H1 (cell line): ENCODE measurements at regions not wholly inside any gene's neighbourhood (a gene's known extent, or its start where the extent isn't known, plus 50 kb on each side); places are given as distances from the start of the nearest gene placed in this dataset.
A peak's percentile ranks its signal among the peaks of the same experiment; 100 is the strongest.

Experiments
- CTCF ChIA-PET: fragments of 300-600 bp; sonication (Branson Sonifier 250); formaldehyde crosslinking; loops from one replicate; lab custom pipeline; 2021; ENCODE audit not compliant: partially characterized antibody; lab: Charles Lee
- POLR2A ChIA-PET: fragments of 300-600 bp; sonication (Branson Sonifier 250); formaldehyde crosslinking; loops from one replicate; lab custom pipeline; 2021; ENCODE audit warnings: inconsistent platforms; ENCODE audit not compliant: partially characterized antibody; lab: Charles Lee
- DNase-seq, 2 experiments: peaks; one replicate each; pipeline versions ENCODE4 v3.0.0 to v3.0.0-alpha.2; 2010 to 2022; ENCODE audit warnings: low spot score in 2 of 2, low read depth in 1 of 2, mixed read lengths in 1 of 2
- FAIRE-seq: peaks from 2 replicates; lab custom pipeline; 2011; peaks lifted over from hg19 to GRCh38; lab: Jason Lieb, UNC
- H2AFZ ChIP-seq: 2 replicates; pipeline ENCODE4 v1.8.1; 2012; ENCODE audit warnings: low read length, inconsistent platforms
- H2AK5ac ChIP-seq: 2 replicates; pipeline ENCODE4 v1.6.1; 2013; ENCODE audit warnings: low read depth, low read length
- H2BK120ac ChIP-seq: replicated peaks from 2 replicates; pipeline ENCODE3; 2013; ENCODE audit warnings: low read depth, low read length, inconsistent platforms
- H2BK12ac ChIP-seq: 2 replicates; pipeline ENCODE4 v1.6.1; 2013; ENCODE audit warnings: low read depth, low read length
- H2BK15ac ChIP-seq: 2 replicates; pipeline ENCODE4 v1.6.1; 2013; ENCODE audit warnings: low read length
- H2BK20ac ChIP-seq: 2 replicates; pipeline ENCODE4 v1.6.1; 2013; ENCODE audit warnings: low read length
- H2BK5ac ChIP-seq: 2 replicates; pipeline ENCODE4 v1.6.1; 2013; ENCODE audit warnings: low read depth, low read length
- H3K14ac ChIP-seq: 2 replicates; pipeline ENCODE4 v1.6.1; 2013; ENCODE audit warnings: inconsistent platforms; ENCODE audit not compliant: insufficient read length
- H3K18ac ChIP-seq: 2 replicates; pipeline ENCODE4 v1.6.1; 2013; ENCODE audit warnings: low read length; ENCODE audit errors: extremely low read depth
- H3K23ac ChIP-seq: 2 replicates; pipeline ENCODE4 v1.6.1; 2013; ENCODE audit warnings: inconsistent platforms; ENCODE audit not compliant: insufficient read length
- H3K23me2 ChIP-seq: 2 replicates; pipeline ENCODE4 v1.6.1; 2013; ENCODE audit warnings: low read depth, low read length
- H3K27ac ChIP-seq: 2 replicates; pipeline ENCODE4 v1.6.1; 2011; ENCODE audit warnings: low read depth, low read length, inconsistent platforms
- H3K27me3 ChIP-seq, 4 experiments: replicated peaks in 1 of 4; 1 replicate in 1 of 4; 2 replicates in 3 of 4; pipeline versions ENCODE4 v1.6.1 to v1.8.1; 2011 to 2013; ENCODE audit warnings: low read length in 3 of 4, mild to moderate bottlenecking in 3 of 4, inconsistent platforms in 2 of 4, mixed read lengths in 2 of 4, moderate library complexity in 1 of 4; ENCODE audit not compliant: control insufficient read depth in 3 of 4, insufficient read depth in 3 of 4; ENCODE audit errors: extremely low read depth in 1 of 4
- H3K36me3 ChIP-seq, 4 experiments: 2 replicates each; pipeline versions ENCODE4 v1.6.1 to v1.8.1; 2011 to 2013; ENCODE audit warnings: mild to moderate bottlenecking in 4 of 4, low read length in 3 of 4, moderate library complexity in 2 of 4, control low read depth in 1 of 4, inconsistent platforms in 1 of 4; ENCODE audit not compliant: insufficient read depth in 4 of 4, control insufficient read depth in 2 of 4
- H3K4ac ChIP-seq: replicated peaks from 2 replicates; pipeline ENCODE3; 2013; ENCODE audit warnings: low read length, low read depth, mixed read lengths, inconsistent platforms; ENCODE audit not compliant: insufficient read length
- H3K4me1 ChIP-seq, 4 experiments: replicated peaks in 1 of 4; 1 replicate in 1 of 4; 2 replicates in 3 of 4; pipeline versions ENCODE4 v1.6.1 to v1.8.1; 2011 to 2013; ENCODE audit warnings: low read length in 3 of 4, inconsistent platforms in 2 of 4, mixed read lengths in 1 of 4; ENCODE audit not compliant: insufficient read depth in 4 of 4, control insufficient read depth in 3 of 4
- H3K4me2 ChIP-seq, 2 experiments: 2 replicates each; pipeline versions ENCODE4 v1.6.1 to v1.8.1; 2011 to 2013; ENCODE audit warnings: low read depth in 2 of 2, low read length in 2 of 2, control low read depth in 1 of 2, inconsistent platforms in 1 of 2, mild to moderate bottlenecking in 1 of 2; ENCODE audit not compliant: insufficient read depth in 1 of 2
- H3K4me3 ChIP-seq, 4 experiments: fragments of 200-600, 300-600 bp in 1 of 4; sonication (generic), shearing (Covaris generic), sonication (Bioruptor Twin) in 1 of 4; 2 replicates each; pipeline versions ENCODE4 v1.5.1 to v1.8.1; 2011 to 2016; ENCODE audit warnings: low read length in 4 of 4, low read depth in 3 of 4, control low read depth in 2 of 4, inconsistent platforms in 2 of 4, mild to moderate bottlenecking in 2 of 4, mixed read lengths in 1 of 4, moderate library complexity in 1 of 4; ENCODE audit not compliant: insufficient read depth in 2 of 4; ENCODE audit errors: extremely low read depth in 1 of 4
- H3K56ac ChIP-seq: replicated peaks from 2 replicates; pipeline ENCODE3; 2013; ENCODE audit warnings: low read depth, mild to moderate bottlenecking, mixed read lengths, low read length, inconsistent platforms; ENCODE audit not compliant: insufficient read length
- H3K79me1 ChIP-seq: 2 replicates; pipeline ENCODE4 v1.6.1; 2013; ENCODE audit warnings: low read depth, low read length, control low read depth
- H3K79me2 ChIP-seq, 2 experiments: 2 replicates each; pipeline versions ENCODE4 v1.6.1 to v1.8.1; 2012 to 2013; ENCODE audit warnings: low read length in 2 of 2, mild to moderate bottlenecking in 2 of 2, inconsistent platforms in 1 of 2; ENCODE audit not compliant: insufficient read depth in 2 of 2, control insufficient read depth in 1 of 2
- H3K9ac ChIP-seq, 4 experiments: replicated peaks in 1 of 4; 1 replicate in 1 of 4; 2 replicates in 3 of 4; pipeline versions ENCODE4 v1.6.1 to v1.8.1; 2011 to 2013; ENCODE audit warnings: low read depth in 3 of 4, low read length in 3 of 4, control low read depth in 2 of 4, mild to moderate bottlenecking in 2 of 4, moderate library complexity in 2 of 4, inconsistent platforms in 1 of 4; ENCODE audit errors: extremely low read depth in 1 of 4
- H3K9me3 ChIP-seq, 2 experiments: 2 replicates each; pipeline versions ENCODE4 v1.6.1 to v1.8.1; 2012 to 2013; ENCODE audit warnings: mild to moderate bottlenecking in 2 of 2, moderate library complexity in 2 of 2, control low read depth in 1 of 2, inconsistent platforms in 1 of 2, low read depth in 1 of 2, low read length in 1 of 2, mixed read lengths in 1 of 2; ENCODE audit not compliant: insufficient read depth in 2 of 2
- H4K20me1 ChIP-seq, 2 experiments: replicated peaks in 1 of 2; 2 replicates each; pipeline versions ENCODE3 to v1.8.1; 2011 to 2013; ENCODE audit warnings: inconsistent platforms in 2 of 2, low read length in 2 of 2, mild to moderate bottlenecking in 1 of 2; ENCODE audit not compliant: insufficient read depth in 2 of 2, control insufficient read depth in 1 of 2
- H4K5ac ChIP-seq: 2 replicates; pipeline ENCODE4 v1.6.1; 2013; ENCODE audit warnings: low read length, low read depth, mixed read lengths, inconsistent platforms; ENCODE audit not compliant: insufficient read length
- H4K8ac ChIP-seq: 2 replicates; pipeline ENCODE4 v1.8.0; 2013; ENCODE audit warnings: mild to moderate bottlenecking, moderate library complexity, low read length, inconsistent platforms; ENCODE audit not compliant: insufficient read depth; ENCODE audit errors: extremely low read depth
- H4K91ac ChIP-seq: replicated peaks from 2 replicates; pipeline ENCODE3; 2013; ENCODE audit warnings: low read length, mixed read lengths, inconsistent platforms; ENCODE audit not compliant: insufficient read length
- ATF2 ChIP-seq: IDR thresholded peaks from 2 replicates; pipeline ENCODE4 v1.6.1; 2012; ENCODE audit warnings: low read length, inconsistent platforms
- CREB1 ChIP-seq: IDR thresholded peaks from 2 replicates; pipeline ENCODE4 v1.6.1; 2012; ENCODE audit warnings: inconsistent platforms
- E2F6 ChIP-seq: IDR thresholded peaks from 2 replicates; pipeline ENCODE4 v1.6.1; 2012; ENCODE audit warnings: inconsistent platforms
- JUND ChIP-seq: IDR thresholded peaks from 2 replicates; pipeline ENCODE4 v1.6.1; 2011; ENCODE audit warnings: mild to moderate bottlenecking, improper control_type of control experiment, low read length
- MAFK ChIP-seq: IDR thresholded peaks from 2 replicates; pipeline ENCODE4 v1.6.1; 2012; ENCODE audit warnings: low read depth, mild to moderate bottlenecking, improper control_type of control experiment, low read length
- NRF1 ChIP-seq: IDR thresholded peaks from 2 replicates; pipeline ENCODE4 v1.6.1; 2011; ENCODE audit warnings: mild to moderate bottlenecking, low read depth, low read length, improper control_type of control experiment
- POU5F1 ChIP-seq: IDR thresholded peaks from 2 replicates; pipeline ENCODE4 v1.6.1; 2011; ENCODE audit warnings: low read depth, mild to moderate bottlenecking, low read length, moderate library complexity
- SIN3A ChIP-seq, 2 experiments: IDR thresholded peaks in 1 of 2; conservative IDR thresholded peaks in 1 of 2; 2 replicates each; pipeline ENCODE4 v1.6.1; 2011 to 2012; ENCODE audit warnings: low read length in 2 of 2, improper control_type of control experiment in 1 of 2, low read depth in 1 of 2, mild to moderate bottlenecking in 1 of 2
- SIRT6 ChIP-seq: IDR thresholded peaks from one replicate; pipeline ENCODE4 v1.7.1; 2012; ENCODE audit warnings: low read length, inconsistent platforms
- TAF1 ChIP-seq: IDR thresholded peaks from 2 replicates; pipeline ENCODE4 v1.6.1; 2011; ENCODE audit warnings: mild to moderate bottlenecking, low read depth, low read length
- TAF7 ChIP-seq: optimal IDR thresholded peaks from 2 replicates; pipeline ENCODE3; 2011; ENCODE audit warnings: low read depth, mild to moderate bottlenecking, inconsistent platforms, low read length, moderate library complexity, borderline replicate concordance
- TBP ChIP-seq: IDR thresholded peaks from 2 replicates; pipeline ENCODE4 v1.6.1; 2011; ENCODE audit warnings: low read depth, low read length, improper control_type of control experiment
- TCF12 ChIP-seq: IDR thresholded peaks from 2 replicates; pipeline ENCODE4 v1.6.1; 2011; ENCODE audit warnings: low read depth, mild to moderate bottlenecking, low read length
- WGBS, 2 experiments: shearing (Covaris generic) in 1 of 2; methylation state at CpG; one replicate each; pipeline versions ENCODE4 v1.1.6 to v1.1.7; 2013 to 2015; ENCODE audit warnings: low lambda C conversion rate in 2 of 2, mixed read lengths in 2 of 2, inconsistent platforms in 1 of 2, low coverage in 1 of 2, missing lambda C conversion rate in 1 of 2; ENCODE audit not compliant: insufficient replicate concordance in 2 of 2, insufficient coverage in 1 of 2, insufficient read length in 1 of 2; ENCODE audit errors: extremely low coverage in 1 of 2, missing lambda C conversion rate in 1 of 2; 5-methylcytosine and 5-hydroxymethylcytosine counted together

DNA sequence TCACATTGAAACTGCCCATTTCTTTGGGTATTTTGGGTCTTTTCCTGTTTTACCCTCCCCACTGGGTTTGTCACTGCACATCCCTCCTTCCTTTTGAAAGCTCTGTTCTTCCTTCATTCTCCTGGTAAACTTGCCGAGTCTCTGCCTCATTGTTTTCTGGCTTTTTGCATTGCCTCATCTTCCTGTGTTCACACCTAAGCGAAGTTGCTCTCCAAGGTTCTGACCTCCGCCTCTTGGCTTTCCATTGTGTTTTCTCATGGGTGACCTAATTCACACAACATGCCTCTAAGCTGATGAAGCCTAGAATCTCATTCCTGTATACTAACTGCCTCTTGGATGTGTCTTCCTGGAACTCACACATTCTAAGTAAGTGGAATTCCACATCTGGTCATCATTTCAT is 1096.1 kb upstream of the EEF2KMT start:
- Histone ChIP-seq H3K27me3 (no peaks in the 10 kb centered on the region), H3K27ac (no peak overlapping the region)
- 78% methylated on average over 3 of the region's 3 CpGs; no CpG with 5 or more reads in 1 of the 2 experiments for WGBS, 2 experiments
- TF ChIP-seq MAFK (no peak), SIRT6 (no peak), TAF1 (no peak), TBP (no peak), POU5F1 (no peak), TAF7 (no peak), ATF2 (peak; percentile 95), JUND (peak; percentile 79), SIN3A (conservative IDR thresholded peaks at IDR 0.05 in 1 of 2, IDR thresholded peaks at IDR 0.05 in 1 of 2; ENCODE audit: low read depth in 1 of 2, low read length in 2 of 2) (0 out of 4 replicates have a peak, but pooled peaks have one; percentile 39 to 57), E2F6 (peak; percentile 82), TCF12 (no peak), CREB1 (0 out of 2 replicates have a peak, but pooled peaks have one; percentile 31), NRF1 (no peak)

More for the DNA sequence above, 1096.1 kb upstream of the EEF2KMT start:
- ChIA-PET CTCF (interaction anchor here (1.6 kb wide), 1 partner anchor 13 kb away, joined by 3 read pairs; no protein-coding TSS in a partner anchor), POLR2A (no interaction called here)
- H2BK15ac ChIP-seq = no peak overlapping the region
- H3K23me2 ChIP-seq = no peaks in the 10 kb centered on the region
- H3K14ac ChIP-seq = no peak overlapping the region
- no peak overlapping the region for H2BK20ac ChIP-seq
- H3K56ac ChIP-seq = no peak overlapping the region
- H3K23ac ChIP-seq = no peak overlapping the region
- H3K4me3 ChIP-seq = no peak overlapping the region
- no peak overlapping the region for H4K8ac ChIP-seq
- H2AK5ac ChIP-seq = no peak overlapping the region
- FAIRE-seq (peak; percentile 84), DNase-seq (peak; percentile 77)
- no peak overlapping the region for H3K9ac ChIP-seq
- H2AFZ ChIP-seq = no peak overlapping the region
- no peaks in the 10 kb centered on the region for H4K20me1 ChIP-seq
- H3K18ac ChIP-seq = peak overlapping the region; percentile 79; the same call in 1 of the 2 replicates
- peak overlapping the region in 1 of 2 experiments; percentile 55; a peak in 2 of 4 replicates for H3K4me2 ChIP-seq
- H2BK120ac ChIP-seq = no peak overlapping the region
- H2BK5ac ChIP-seq = no peak overlapping the region
- no peak overlapping the region for H3K4ac ChIP-seq
- H2BK12ac ChIP-seq = peak overlapping the region; percentile 62; the same call in 1 of the 2 replicates
- H3K4me1 ChIP-seq = peaks cover 5 to 26% (median 22%) of the 10 kb centered on the region in 4 experiments; a peak in 5 of 7 replicates
- H3K79me1 ChIP-seq = no peaks in the 10 kb centered on the region
- no peaks in the 10 kb centered on the region for H3K36me3 ChIP-seq
- H3K79me2 ChIP-seq = no peaks in the 10 kb centered on the region
- H4K5ac ChIP-seq = no peak overlapping the region
- no peak overlapping the region for H4K91ac ChIP-seq
- H3K9me3 ChIP-seq = no peaks in the 10 kb centered on the region
